Putamen (tissue), 1 donor: ENCODE measurements at regions not wholly inside any gene's neighbourhood (a gene's known extent, or its start where the extent isn't known, plus 50 kb on each side); places are given as distances from the start of the nearest gene placed in this dataset.

Experiments used
- DNase-seq: peaks from one replicate; pipeline ENCODE4 v3.0.0-alpha.2; 2016; ENCODE audit warnings: low spot score

GRCh38 chr7:42489299-42489698 lies 252.3 kb upstream of the GLI3 start:
- DNase-seq: no peak

- no peak for DNase-seq
These were observed 248.3 kb upstream of the GLI3 start for GRCh38 chr7:42485301-42485766.

- DNase-seq: no peak
These were observed 246.9 kb upstream of the GLI3 start for GRCh38 chr7:42483886-42484285.

GRCh38 chr7:42479816-42480633 lies 243.0 kb upstream of the GLI3 start:
- DNase-seq: no peak

GRCh38 chr7:42479452-42479815 lies 242.4 kb upstream of the GLI3 start:
- no peak for DNase-seq

- DNase-seq: no peak
These were observed 241.7 kb upstream of the GLI3 start for GRCh38 chr7:42478717-42479116.

- DNase-seq: no peak
These were observed 239.2 kb upstream of the GLI3 start for GRCh38 chr7:42476255-42476654.

GRCh38 chr7:42475082-42475481 lies 238.1 kb upstream of the GLI3 start:
- no peak for DNase-seq

- DNase-seq: no peak
These were observed 236.1 kb upstream of the GLI3 start for GRCh38 chr7:42473099-42473498.

GRCh38 chr7:42471573-42472174 lies 234.7 kb upstream of the GLI3 start:
- no peak for DNase-seq

- no peak for DNase-seq
These were observed 232.3 kb upstream of the GLI3 start for GRCh38 chr7:42469341-42469740.

- no peak for DNase-seq
These were observed 231.5 kb upstream of the GLI3 start for GRCh38 chr7:42468471-42468870.

- no peak for DNase-seq
These were observed 224.5 kb upstream of the GLI3 start for GRCh38 chr7:42461537-42461936.

GRCh38 chr7:42460933-42461332 lies 223.9 kb upstream of the GLI3 start:
- DNase-seq: no peak

- DNase-seq: no peak
These were observed 223.1 kb upstream of the GLI3 start for GRCh38 chr7:42460148-42460547.

GRCh38 chr7:42457663-42458062 lies 220.7 kb upstream of the GLI3 start:
- DNase-seq: no peak

- DNase-seq: no peak
These were observed 219.8 kb upstream of the GLI3 start for GRCh38 chr7:42456756-42457276.

- DNase-seq: no peak
These were observed 219.3 kb upstream of the GLI3 start for GRCh38 chr7:42456267-42456666.

- no peak for DNase-seq
These were observed 216.9 kb upstream of the GLI3 start for GRCh38 chr7:42453931-42454361.

- DNase-seq: no peak
These were observed 215.3 kb upstream of the GLI3 start for GRCh38 chr7:42452356-42452755.

- DNase-seq: no peak
These were observed 212.4 kb upstream of the GLI3 start for GRCh38 chr7:42449431-42449830.

GRCh38 chr7:42448901-42449300 lies 211.9 kb upstream of the GLI3 start:
- no peak for DNase-seq

GRCh38 chr7:42445691-42446090 lies 208.7 kb upstream of the GLI3 start:
- no peak for DNase-seq
